DOHH2 (cell line): ENCODE measurements at regions not wholly inside any gene's neighbourhood (a gene's known extent, or its start where the extent isn't known, plus 50 kb on each side); places are given as distances from the start of the nearest gene placed in this dataset.

Source experiments
- H3F3A ChIP-seq: fragments of 200-600 bp; sonication (generic), shearing (Covaris generic); 2 replicates; pipeline ENCODE4 v1.6.0; 2016; ENCODE audit warnings: antibody characterized with exemption, mild to moderate bottlenecking; ENCODE audit not compliant: control insufficient read depth, insufficient read depth
- H3K27ac ChIP-seq: fragments of 200-600 bp; sonication (generic); 2 replicates; pipeline ENCODE4 v1.5.1; 2014; ENCODE audit warnings: low read depth, mild to moderate bottlenecking, low read length, moderate library complexity
- H3K27me3 ChIP-seq: fragments of 200-600 bp; sonication (generic); 2 replicates; pipeline ENCODE4 v1.6.1; 2014; ENCODE audit warnings: mild to moderate bottlenecking, low read length, mixed read lengths; ENCODE audit not compliant: control insufficient read depth
- H3K36me3 ChIP-seq: fragments of 200-600 bp; sonication (generic); 2 replicates; pipeline ENCODE4 v1.6.1; 2014; ENCODE audit warnings: mild to moderate bottlenecking, low read length, moderate library complexity, mixed read lengths; ENCODE audit not compliant: control insufficient read depth
- H3K4me1 ChIP-seq: fragments of 200-600 bp; sonication (generic); 2 replicates; pipeline ENCODE4 v1.6.1; 2014; ENCODE audit warnings: mild to moderate bottlenecking, low read length, mixed read lengths; ENCODE audit not compliant: control insufficient read depth
- H3K4me2 ChIP-seq: fragments of 200-600 bp; sonication (generic); 2 replicates; pipeline ENCODE4 v1.6.0; 2014; ENCODE audit warnings: mild to moderate bottlenecking, low read length, moderate library complexity
- H3K4me3 ChIP-seq: fragments of 200-600 bp; sonication (generic); 2 replicates; pipeline ENCODE4 v1.5.1; 2014; ENCODE audit warnings: mild to moderate bottlenecking, low read length, mixed read lengths
- H3K79me2 ChIP-seq: fragments of 200-600 bp; sonication (generic); 2 replicates; pipeline ENCODE4 v1.6.1; 2014; ENCODE audit warnings: mild to moderate bottlenecking, low read length, mixed read lengths; ENCODE audit not compliant: control insufficient read depth
- H3K9me2 ChIP-seq: fragments of 200-600 bp; sonication (generic); replicated peaks from 2 replicates; pipeline ENCODE4 v1.6.1; 2014; ENCODE audit warnings: mild to moderate bottlenecking, low read length, mixed read lengths; ENCODE audit not compliant: control insufficient read depth
- H3K9me3 ChIP-seq: fragments of 200-600 bp; sonication (generic); 2 replicates; pipeline ENCODE4 v1.6.1; 2014; ENCODE audit warnings: antibody characterized with exemption, low read length, mixed read lengths; ENCODE audit not compliant: control insufficient read depth, insufficient read depth
- H4K20me1 ChIP-seq: fragments of 200-600 bp; sonication (generic); 2 replicates; pipeline ENCODE4 v1.6.0; 2014; ENCODE audit warnings: low read depth, mild to moderate bottlenecking, antibody characterized with exemption, low read length, moderate library complexity; ENCODE audit not compliant: control insufficient read depth, insufficient read depth
- CTCF ChIP-seq: fragments of 200-600 bp; sonication (generic); IDR thresholded peaks from one replicate; pipeline ENCODE4 v1.5.1; 2014; ENCODE audit warnings: antibody characterized with exemption, mild to moderate bottlenecking, low read depth, low read length; ENCODE audit not compliant: poor library complexity, severe bottlenecking
- EZH2phosphoT487 ChIP-seq: fragments of 200-600 bp; sonication (generic); IDR thresholded peaks from 2 replicates; pipeline ENCODE4 v1.6.1; 2017; ENCODE audit warnings: borderline replicate concordance, mild to moderate bottlenecking, antibody characterized with exemption, low read length, moderate library complexity, mixed read lengths

GRCh38 chr18:73244401-73244800 is 376.6 kb upstream of the NETO1 start:
- TF ChIP-seq EZH2phosphoT487 (no peak), CTCF (no peak)
- no peaks in the 10 kb centered on the region for H3K9me3 ChIP-seq
- H3K27me3 ChIP-seq, result no peaks in the 10 kb centered on the region
- H3K27ac ChIP-seq, result no peak overlapping the region
- no peak overlapping the region for H3K4me3 ChIP-seq
- no peaks in the 10 kb centered on the region for H3K9me2 ChIP-seq
- H3F3A ChIP-seq, result no peaks in the 10 kb centered on the region
- no peaks in the 10 kb centered on the region for H3K36me3 ChIP-seq
- no peaks in the 10 kb centered on the region for H3K4me1 ChIP-seq
- no peaks in the 10 kb centered on the region for H3K79me2 ChIP-seq
- H3K4me2 ChIP-seq, result no peak overlapping the region
- H4K20me1 ChIP-seq, result no peaks in the 10 kb centered on the region

GRCh38 chr18:73240899-73241298 is 373.1 kb upstream of the NETO1 start:
- no peak for TF ChIP-seq CTCF
- TF ChIP-seq EZH2phosphoT487, result no peak
- Histone ChIP-seq H3K36me3 (no peaks in the 10 kb centered on the region), H3K27ac (no peak overlapping the region), H3K27me3 (no peaks in the 10 kb centered on the region), H3K4me3 (no peak overlapping the region), H3K4me2 (no peak overlapping the region), H4K20me1 (no peaks in the 10 kb centered on the region), H3K9me2 (no peaks in the 10 kb centered on the region), H3K79me2 (no peaks in the 10 kb centered on the region), H3F3A (no peaks in the 10 kb centered on the region), H3K4me1 (no peaks in the 10 kb centered on the region), H3K9me3 (no peaks in the 10 kb centered on the region)

- no peak for TF ChIP-seq CTCF
- no peak for TF ChIP-seq EZH2phosphoT487
- H3K36me3 ChIP-seq, result no peaks in the 10 kb centered on the region
- H3K4me1 ChIP-seq, result peaks cover 20% of the 10 kb centered on the region
- no peaks in the 10 kb centered on the region for H3K27me3 ChIP-seq
- no peak overlapping the region for H3K4me2 ChIP-seq
- no peaks in the 10 kb centered on the region for H4K20me1 ChIP-seq
- H3K79me2 ChIP-seq, result no peaks in the 10 kb centered on the region
- no peak overlapping the region for H3K4me3 ChIP-seq
- H3K9me3 ChIP-seq, result no peaks in the 10 kb centered on the region
- H3K9me2 ChIP-seq, result no peaks in the 10 kb centered on the region
- no peaks in the 10 kb centered on the region for H3F3A ChIP-seq
- H3K27ac ChIP-seq, result no peak overlapping the region
Measured at GRCh38 chr18:73235921-73236320, 368.1 kb upstream of the NETO1 start.

DNA sequence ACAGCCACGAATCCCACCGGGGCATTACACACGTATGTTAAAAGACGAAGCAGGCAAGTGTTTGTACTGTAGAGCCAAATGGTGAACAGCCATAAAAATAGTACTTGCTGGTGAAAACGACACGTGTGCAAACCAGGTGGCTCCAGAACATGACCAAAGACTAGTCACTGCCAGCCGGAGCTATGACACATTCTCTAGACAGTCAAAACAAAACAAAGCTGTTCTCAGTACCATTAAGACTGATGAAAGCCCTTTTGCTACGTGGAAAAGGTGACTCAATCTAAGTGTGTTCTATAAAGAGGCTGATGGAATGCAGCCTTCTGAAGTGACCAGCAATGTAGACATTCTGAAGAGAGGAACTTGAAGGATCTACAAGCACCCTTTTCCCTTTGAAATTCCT is 367.7 kb upstream of the NETO1 start:
- no peaks in the 10 kb centered on the region for H3K27me3 ChIP-seq
- H4K20me1 ChIP-seq, result no peaks in the 10 kb centered on the region
- H3F3A ChIP-seq, result no peaks in the 10 kb centered on the region
- no peaks in the 10 kb centered on the region for H3K79me2 ChIP-seq
- no peaks in the 10 kb centered on the region for H3K9me3 ChIP-seq
- no peaks in the 10 kb centered on the region for H3K36me3 ChIP-seq
- H3K27ac ChIP-seq, result no peak overlapping the region
- H3K4me2 ChIP-seq, result no peak overlapping the region
- H3K9me2 ChIP-seq, result no peaks in the 10 kb centered on the region
- no peak overlapping the region for H3K4me3 ChIP-seq
- peaks cover 20% of the 10 kb centered on the region for H3K4me1 ChIP-seq
- no peak for TF ChIP-seq CTCF
- no peak for TF ChIP-seq EZH2phosphoT487
